HG02981 (cell line): ENCODE measurements at regions not wholly inside any gene's neighbourhood (a gene's known extent, or its start where the extent isn't known, plus 50 kb on each side); places are given as distances from the start of the nearest gene placed in this dataset.

Experiments
- ATAC-seq: cut with Tn5 transposase; IDR thresholded peaks from one replicate; pipeline ENCODE4 v1.9.1; 2021; ENCODE audit warnings: mild to moderate bottlenecking, moderate library complexity; ENCODE audit not compliant: unreplicated experiment

DNA sequence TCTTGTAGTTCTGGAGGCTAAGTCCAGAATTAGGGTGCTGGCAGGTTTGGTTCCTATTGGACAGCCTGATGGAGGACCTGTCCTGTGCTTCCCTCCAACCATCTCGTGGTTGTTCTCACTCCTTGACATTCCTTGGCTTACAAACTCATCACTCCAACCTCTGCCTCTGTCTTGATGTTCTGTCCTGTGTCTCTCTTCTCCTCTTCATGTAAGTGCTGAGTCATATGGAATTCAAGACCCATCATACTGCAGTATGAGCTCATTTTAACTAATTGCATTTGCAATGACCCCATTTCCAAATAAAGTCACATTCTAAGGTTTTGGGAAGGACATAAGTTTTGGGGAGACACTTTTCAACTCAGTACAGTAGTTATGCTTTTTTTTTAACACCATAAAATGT, 374.7 kb downstream of the TRIB2 start:
- ATAC-seq: no peak

DNA sequence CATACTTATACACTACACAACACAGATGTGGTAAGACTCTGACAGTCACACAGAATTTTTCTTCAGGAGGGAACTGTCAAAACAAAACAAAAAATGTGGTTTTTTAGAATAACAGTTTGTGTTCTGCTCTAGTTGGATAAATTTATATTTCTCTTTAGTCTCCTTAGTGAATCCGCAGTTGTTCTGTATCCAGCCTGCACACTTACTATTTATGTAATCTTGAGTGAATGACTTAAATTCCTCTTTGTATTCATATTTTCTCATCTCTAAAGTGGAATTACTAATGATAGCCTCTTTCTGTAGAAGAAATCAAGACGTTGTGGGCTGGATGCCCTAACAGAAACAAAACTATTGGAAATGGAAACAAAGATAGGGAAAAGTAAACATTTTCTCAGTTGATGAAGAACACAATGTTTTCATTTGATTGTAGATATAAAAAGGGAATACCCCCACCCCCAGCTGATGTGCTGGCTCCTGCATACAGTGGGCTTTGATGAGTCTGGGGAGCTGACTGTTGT, 375.2 kb downstream of the TRIB2 start:
- ATAC-seq: no peak

- no peak for ATAC-seq
Measured at GRCh38 chr2:13093416-13093991, 376.8 kb downstream of the TRIB2 start.

GRCh38 chr2:13102397-13103063, 385.8 kb downstream of the TRIB2 start:
- ATAC-seq: no peak

DNA sequence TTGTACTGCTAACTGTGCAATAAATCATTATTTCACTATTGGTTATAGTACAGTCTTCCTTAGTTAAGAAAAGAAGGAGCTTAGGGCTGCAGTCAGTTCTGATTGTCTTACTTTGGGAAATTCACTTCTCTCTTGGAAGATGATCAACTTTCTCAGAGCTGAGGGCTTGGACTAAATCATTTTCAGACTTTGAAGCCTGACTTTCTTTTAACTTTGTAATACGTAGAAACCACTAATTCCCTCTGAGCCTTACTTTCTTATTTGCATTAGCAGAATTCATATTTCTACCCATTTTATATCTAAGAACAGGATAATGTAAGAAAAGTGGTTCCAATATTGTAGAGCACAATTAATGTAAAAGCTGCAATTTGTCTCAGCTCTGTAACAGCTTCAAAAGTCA, 386.4 kb downstream of the TRIB2 start:
- no peak for ATAC-seq

DNA sequence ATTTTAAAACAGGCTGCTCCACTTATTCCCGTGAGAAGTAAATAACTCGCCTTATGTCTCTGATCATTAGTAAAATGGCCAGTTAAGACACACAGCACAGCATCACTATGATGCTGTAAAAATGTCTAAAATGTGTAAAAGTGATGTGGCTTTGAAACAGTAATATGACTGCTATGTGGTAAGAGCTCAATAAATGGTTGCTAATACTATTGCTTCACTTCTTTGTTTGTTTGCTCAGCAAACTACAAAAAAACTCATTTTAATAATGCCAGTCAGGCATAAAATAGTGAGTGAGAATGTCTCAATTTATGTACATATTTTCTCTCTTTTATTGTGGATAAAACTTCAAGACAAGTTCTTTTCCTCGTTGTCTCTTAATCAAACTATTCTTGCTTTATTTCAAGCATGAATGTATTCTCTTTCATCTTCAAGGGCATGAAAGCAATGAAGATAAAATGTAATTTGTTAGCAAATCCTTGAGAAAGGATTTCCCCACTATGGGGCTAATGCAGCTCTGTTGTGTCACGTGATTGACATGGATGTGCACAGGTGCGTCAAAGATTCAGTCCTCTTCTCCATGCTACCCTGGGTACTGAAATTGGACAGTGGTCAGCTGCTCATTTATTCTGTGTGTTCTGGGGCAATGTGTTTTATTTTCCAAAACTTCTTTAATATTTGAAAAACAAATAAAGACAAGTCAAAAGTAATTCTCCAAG, 387.2 kb downstream of the TRIB2 start:
- ATAC-seq: no peak

- ATAC-seq: no peak
Measured at GRCh38 chr2:13104723-13105122, 388.0 kb downstream of the TRIB2 start.

DNA sequence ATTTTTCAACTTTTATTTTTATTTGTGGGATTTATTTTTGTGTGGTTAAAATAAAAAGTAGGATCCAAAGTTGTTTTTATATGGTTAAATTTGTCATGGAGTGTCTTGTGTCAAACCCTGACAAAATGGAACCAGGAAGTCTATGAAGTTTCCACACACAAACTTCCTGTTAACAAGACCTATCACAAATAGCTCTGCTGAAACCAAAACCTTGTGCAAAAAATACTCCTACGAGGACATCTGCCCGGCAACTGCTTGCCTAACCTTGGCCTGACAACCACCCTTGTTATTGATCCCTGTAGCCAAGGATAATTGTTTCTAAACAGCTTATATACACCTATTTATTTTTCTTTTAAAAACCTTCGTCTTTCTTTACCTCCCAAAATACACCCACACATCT, 389.6 kb downstream of the TRIB2 start:
- no peak for ATAC-seq

DNA sequence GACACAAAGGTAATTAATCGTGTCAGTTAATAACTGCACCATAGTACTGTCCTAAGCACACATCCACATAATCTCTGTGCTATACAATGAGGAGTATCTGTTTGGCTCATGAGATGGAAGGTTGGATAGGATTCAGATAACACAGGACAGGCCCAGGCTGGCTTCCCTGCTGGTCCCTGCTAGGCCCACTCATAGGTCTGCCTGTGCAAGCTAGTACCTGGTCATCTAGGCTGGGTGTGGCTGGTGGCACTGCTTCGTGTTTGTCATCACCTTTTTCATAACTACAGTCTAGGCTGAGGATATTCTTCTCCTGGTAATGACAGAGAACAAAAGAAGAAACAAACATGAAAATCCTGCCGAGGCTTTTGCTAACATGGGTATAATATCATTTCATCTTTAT, 392.8 kb downstream of the TRIB2 start:
- ATAC-seq: no peak

DNA sequence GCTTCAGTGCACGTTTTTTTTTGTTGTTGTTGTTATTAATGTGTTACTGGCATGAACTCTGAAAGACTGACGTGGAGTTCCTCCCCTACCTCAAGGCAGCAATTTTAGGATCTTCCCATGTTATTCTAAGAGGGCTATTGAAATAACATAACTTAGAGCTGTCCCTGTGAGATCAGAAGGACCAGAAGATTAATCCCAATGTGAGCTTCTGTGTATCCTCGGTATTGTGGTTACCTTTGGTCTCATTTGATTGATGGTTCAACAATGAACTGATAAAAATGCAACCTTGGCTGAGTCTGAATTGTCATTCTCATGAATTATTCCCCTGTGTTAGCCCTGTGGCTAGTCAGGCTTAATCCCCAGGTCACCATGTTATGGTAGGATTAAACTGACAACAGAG, 394.1 kb downstream of the TRIB2 start:
- ATAC-seq: no peak

DNA sequence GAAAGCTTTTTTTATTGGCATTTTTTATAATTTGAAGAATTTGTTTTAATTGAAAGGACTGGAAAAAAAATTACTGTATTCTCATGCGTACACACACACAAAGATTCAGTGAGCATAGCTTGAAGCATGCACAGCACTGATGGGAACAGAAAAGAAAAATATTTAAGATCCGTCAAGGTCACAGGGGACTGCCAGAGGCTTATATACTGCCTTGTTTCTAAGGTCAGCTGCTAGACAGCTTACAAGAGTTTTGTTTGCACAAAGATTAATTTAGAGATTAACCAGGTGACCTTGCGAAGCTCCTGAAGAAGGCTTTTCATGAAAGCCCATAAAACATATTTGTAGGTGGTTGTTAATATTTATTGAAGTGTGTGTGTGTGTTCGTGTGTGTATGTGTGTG, 396.3 kb downstream of the TRIB2 start:
- no peak for ATAC-seq

DNA sequence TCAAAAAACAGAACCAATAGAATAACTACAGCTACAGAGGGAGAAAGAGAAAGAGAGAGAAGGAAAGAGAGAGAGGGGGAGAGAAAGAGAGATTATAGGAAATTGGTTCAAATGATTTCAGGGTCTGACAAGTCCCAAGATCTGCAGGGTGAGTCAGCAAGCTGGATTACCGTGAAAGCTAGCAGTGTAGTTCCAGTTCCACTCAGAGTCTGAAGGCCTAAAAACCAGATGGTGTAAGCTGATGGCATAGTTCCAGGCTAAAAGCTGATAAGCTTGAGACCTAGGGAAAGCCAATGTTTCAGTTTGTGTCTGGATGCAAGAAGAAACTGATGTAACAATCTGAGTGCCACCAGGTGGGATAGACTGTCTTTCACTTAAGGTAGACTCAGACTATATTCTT, 397.7 kb downstream of the TRIB2 start:
- ATAC-seq: no peak

DNA sequence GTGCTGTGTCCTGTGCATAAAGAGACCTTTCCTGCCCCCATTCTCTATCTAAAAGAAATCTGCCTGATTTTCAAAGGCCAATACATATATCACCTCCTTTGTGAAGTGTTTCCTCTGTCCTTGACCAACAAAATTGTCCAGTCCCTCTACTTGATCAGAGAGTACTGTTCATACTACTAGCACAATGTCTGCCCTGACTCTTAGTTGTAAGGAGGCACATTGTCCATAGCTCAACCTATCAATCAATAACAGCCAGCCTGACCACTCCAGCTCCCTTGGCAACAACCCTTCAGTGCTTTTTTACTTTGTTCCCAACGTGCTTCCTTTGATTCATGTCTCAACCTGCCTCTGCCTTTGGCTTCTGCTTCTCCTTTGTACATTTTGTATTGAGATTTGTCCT, 398.9 kb downstream of the TRIB2 start:
- no peak for ATAC-seq

- ATAC-seq: no peak
Measured at GRCh38 chr2:13121096-13121495, 404.4 kb downstream of the TRIB2 start.

DNA sequence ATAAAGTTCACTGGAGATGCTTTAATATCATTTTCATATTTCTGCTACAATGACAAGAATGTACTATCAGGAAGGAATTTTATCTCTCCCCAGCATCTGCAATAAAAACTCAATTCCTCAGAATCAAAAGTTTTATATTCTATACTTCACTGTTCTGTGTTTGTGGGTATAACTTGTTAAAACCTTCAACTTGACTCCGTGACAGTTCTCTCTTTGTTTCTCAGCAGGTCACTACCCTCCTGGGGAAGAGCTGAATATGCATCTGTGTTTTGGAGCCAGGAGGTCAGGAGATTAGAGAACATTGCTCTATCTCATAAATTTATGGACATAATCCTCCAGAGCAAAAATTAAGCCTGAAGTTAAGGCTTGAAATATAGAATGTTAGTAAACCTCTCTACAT, 411.4 kb downstream of the TRIB2 start:
- ATAC-seq: no peak

DNA sequence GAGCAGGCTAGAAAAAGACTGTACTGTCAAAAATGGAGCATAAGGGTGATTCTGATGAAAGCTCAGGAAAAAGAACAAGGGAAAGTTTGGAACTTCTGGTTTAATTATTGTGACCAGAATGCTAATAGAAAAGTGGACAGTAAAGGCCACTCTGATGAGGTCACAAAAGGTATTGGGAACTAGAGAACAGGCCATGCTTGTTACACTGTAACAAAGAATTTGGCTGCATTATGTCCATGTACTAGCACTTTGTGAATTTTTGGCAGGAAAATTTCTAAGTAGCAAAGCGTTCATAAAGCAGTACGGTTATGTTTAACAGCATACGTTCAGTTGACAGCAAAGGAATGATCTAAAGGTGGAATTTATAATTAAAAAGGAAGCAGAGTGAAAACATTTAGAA, 418.6 kb downstream of the TRIB2 start:
- ATAC-seq: no peak

DNA sequence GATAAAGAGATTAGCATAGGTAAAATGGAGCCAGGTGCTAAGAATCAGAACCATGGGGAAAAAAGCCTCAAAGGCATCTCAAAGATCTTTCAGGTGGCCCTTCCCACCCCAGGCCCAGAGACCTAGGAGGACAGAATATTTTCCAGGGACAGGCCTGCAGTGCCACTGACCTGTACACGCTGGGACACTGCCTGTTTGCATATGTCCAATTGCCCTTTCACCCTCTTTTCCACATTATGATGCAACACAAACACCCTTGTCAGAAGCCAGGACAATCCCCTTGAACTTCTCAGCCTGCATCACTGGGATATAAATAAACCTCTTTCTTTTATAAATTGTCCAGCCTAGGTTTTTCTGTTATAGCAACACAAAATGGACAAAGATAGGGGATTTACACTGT, 419.1 kb downstream of the TRIB2 start:
- ATAC-seq: no peak

GRCh38 chr2:13137679-13138078, 420.9 kb downstream of the TRIB2 start:
- no peak for ATAC-seq

- no peak for ATAC-seq
Measured at GRCh38 chr2:13141315-13141714, 424.6 kb downstream of the TRIB2 start.

DNA sequence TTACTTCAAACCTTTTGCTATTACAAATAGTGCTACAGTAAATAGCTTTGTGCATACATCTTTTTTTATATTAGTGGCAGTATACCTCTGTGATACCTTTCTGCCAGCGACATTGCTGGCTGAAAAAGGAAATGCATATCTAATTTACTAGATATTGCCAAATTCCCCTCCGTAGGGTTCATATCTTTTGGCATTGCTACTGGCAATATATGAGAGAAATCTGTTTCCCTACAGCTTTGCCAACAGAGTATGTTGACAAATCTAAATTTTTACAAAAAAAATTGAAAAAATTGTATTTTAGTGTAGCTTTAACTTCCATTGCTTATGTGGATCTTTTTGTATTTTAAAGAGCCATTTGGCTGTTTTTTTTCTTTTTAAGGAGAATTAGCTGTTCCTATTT, 426.7 kb downstream of the TRIB2 start:
- ATAC-seq: no peak

DNA sequence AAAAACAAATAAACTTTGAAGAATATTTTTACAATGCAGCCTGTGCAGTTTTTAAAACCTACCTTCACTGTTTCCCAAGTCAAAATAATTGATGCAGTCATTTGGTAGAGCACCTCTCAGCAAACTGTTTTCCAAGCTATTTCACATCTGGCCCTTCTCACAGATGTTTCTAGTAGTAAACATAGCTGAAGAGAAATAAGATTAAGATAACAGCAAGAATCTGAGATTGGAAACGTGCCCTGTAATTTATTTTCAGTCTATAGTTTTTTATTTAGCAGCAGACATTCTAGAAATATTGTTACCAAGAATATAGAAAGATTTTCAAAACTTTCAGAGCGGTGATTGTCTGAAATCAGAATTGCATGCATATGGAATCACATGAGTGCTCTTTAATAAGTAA, 440.2 kb downstream of the TRIB2 start:
- ATAC-seq: no peak

- no peak for ATAC-seq
Measured at GRCh38 chr2:13158466-13158865, 441.7 kb downstream of the TRIB2 start.
